ENCODE measurements at regions not wholly inside any gene's neighbourhood (a gene's known extent, or its start where the extent isn't known, plus 50 kb on each side); places are given as distances from the start of the nearest gene placed in this dataset.

DNA sequence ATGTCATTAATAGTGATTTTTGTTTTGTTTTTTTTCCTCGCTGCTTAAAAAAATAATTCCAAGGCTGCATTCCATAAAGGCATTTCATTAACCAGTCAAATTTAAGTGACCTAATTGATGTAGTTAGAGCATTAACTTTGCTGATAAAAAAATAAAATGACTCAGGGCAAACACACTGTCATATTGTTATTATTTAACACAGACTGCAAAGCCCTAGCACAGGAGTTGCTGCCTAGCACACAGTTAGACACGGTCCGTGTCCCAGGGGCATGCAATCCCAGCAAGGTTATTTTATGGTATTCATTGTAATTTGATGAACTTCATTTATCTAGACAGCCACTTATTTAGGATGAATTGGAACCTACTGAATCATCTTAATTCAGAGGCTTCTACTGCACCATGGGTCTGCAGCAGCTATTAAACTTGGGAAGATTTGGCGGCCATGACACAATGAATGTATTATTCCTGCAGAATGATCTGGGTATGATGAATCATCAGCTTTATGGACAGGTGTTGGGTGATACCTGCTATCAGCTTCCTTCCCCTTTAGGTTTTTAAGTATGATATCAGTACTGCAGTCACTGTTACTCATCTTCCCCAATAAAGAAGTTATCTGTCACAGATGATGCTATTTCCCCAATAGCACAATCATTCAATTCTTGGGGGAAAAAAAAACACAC is 182.7 kb downstream of the PPARGC1A start:
- TF ChIP-seq, protein P1, sequence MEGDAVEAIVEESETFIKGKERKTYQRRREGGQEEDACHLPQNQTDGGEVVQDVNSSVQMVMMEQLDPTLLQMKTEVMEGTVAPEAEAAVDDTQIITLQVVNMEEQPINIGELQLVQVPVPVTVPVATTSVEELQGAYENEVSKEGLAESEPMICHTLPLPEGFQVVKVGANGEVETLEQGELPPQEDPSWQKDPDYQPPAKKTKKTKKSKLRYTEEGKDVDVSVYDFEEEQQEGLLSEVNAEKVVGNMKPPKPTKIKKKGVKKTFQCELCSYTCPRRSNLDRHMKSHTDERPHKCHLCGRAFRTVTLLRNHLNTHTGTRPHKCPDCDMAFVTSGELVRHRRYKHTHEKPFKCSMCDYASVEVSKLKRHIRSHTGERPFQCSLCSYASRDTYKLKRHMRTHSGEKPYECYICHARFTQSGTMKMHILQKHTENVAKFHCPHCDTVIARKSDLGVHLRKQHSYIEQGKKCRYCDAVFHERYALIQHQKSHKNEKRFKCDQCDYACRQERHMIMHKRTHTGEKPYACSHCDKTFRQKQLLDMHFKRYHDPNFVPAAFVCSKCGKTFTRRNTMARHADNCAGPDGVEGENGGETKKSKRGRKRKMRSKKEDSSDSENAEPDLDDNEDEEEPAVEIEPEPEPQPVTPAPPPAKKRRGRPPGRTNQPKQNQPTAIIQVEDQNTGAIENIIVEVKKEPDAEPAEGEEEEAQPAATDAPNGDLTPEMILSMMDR (IDR thresholded peaks at IDR 0.05), result no peak
- TF ChIP-seq POLR2A (IDR thresholded peaks at IDR 0.05), result no peak
